Effector CD8-positive, alpha-beta T cell (primary cell): ENCODE measurements at regions not wholly inside any gene's neighbourhood (a gene's known extent, or its start where the extent isn't known, plus 50 kb on each side); places are given as distances from the start of the nearest gene placed in this dataset.
"Not testable (repeated sequence)": the region's sequence is repeated elsewhere in the genome, so short reads cannot be mapped to it uniquely, and the experiment has no call there.

Source experiments
- DNase-seq: peaks from one replicate; lab custom pipeline; 2025; lab: John Stamatoyannopoulos, UW

DNA sequence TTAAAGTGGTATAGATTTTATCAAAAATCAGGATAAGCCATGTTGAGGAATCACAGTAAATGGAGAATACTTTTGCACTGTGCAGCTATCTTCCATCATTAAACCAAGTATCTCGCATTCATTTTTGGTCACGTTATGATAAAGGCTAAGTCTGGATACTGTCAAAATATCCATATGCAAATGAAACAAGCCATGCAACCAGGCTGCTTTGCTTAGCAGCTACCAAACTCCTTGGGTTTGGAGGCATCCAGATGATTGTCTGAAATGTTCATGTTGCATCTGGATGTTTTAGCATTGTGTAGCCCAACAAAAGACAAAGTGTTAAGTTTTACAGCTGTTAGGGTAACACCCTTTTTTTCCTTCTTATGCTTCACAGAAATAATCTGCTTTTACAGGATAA, 322.9 kb upstream of the MDFIC2 start:
- no peak for DNase-seq

DNA sequence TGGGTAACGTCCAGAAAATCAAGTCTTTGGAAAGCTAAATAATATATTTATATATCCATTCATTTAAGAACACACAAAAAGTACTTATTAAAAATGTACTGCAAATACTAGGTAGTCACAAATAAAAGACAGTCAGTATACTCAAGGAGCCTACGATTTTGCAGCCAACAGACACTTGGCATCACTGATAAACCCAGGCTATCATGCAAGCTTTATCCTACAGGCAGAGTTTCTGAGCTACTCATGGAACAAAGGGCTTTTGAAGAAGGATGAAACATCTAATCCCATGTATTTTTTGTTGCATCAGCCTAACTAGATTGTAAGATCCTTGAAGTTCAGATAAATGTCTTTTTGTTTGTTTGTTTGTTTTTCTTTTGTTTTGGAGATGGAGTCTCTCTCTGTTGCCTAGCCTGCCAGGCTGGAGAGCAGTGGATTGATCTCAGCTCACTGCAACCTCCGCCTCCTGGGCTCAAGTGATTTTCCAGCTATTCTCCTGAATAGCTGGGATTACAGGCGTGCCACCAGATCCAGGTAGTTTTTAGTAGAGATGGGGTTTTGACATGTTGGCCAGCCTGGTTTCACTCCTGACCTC, 319.4 kb upstream of the MDFIC2 start:
- DNase-seq: no peak

DNA sequence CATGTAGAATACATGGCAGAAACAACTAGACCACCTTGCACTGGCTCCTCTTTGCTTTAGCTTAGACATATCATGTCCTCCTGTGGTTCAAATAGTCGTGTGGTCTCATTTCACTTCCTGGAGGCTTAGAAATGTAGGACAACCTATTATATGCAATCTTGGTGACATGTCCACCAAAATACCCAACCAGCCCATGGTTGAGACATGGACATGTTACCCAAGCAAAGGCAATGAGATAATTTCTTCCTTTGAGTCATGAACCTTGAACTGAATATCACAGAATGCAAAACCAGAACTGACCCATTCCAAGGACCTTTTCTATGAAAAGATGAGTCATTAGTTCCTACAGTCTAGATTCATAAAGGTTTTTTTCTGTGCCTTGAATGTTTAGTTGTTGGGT, 309.0 kb upstream of the MDFIC2 start:
- DNase-seq: no peak

DNA sequence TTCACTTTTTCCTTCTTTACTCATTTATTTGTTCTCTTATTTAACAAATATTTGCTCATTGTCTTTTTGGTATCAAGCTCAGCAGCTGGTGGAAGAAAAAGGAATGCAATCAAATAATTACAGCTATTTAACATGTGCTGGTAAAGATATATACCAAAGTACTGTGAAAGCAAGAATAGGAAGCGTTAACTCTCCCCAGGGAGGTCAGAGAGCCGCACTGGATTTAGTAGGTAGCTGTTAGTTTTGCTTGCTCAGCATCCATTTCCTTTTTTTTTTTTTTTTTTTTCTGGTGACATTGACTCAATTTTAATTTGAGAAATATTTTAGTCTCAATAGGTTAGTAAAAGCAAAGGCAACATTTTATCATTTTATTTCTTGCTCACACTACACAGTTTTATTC, 308.5 kb upstream of the MDFIC2 start:
- DNase-seq: no peak

DNA sequence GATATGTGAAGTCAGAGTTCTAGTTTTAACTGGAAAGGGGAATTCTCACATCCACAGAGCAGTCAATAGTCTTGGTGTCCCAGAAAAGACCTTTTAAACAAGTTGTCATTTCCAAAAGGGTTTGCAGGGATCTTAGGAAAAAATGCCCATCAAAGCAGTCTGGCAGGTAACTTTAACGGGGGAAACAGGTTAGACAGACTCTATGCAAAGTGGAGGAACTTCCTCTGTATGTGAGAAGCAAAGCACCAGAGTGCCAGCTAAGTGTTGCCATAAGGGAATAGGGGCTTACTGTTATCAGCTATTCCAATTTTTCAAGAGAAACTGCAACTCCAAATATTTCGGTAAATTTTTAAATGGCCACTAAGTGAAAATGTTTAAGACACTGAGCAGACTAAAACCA, 307.9 kb upstream of the MDFIC2 start:
- DNase-seq: no peak

DNA sequence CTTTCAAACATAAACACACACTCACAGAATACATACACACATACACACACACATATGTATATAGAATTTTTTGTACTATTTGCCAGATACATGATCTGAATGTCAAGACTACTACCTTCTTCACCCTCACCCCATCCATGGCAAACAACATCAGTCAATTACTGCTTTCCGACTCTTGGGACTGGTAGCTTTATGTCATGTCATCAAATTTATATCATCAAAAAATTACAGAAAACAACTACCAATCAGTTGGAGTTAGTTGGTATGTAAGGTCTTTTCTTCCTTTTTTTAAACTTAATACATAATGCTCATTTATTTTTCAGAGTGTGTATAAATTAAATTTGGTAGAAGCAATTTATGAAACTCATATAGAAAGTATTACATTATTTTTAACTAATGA, 305.7 kb upstream of the MDFIC2 start:
- no peak for DNase-seq

DNA sequence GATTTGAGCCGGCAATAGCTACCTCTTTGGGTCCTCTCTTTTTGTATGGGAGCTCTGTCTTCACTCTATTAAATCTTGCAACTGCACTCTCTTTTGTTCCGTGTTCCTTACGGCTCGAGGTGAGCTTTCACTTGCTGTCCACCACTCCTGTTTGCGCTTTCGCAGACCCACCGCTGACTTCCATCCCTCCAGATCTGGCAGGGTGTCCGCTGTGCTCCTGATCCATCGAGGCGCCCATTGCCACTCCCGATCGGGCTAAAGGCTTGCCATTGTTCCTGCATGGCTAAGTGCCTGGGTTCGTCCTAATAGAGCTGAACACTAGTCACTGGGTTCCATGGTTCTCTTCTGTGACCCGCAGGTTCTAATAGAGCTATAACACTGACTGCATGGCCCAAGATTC, 304.9 kb upstream of the MDFIC2 start:
- DNase-seq: not testable (repeated sequence)

DNA sequence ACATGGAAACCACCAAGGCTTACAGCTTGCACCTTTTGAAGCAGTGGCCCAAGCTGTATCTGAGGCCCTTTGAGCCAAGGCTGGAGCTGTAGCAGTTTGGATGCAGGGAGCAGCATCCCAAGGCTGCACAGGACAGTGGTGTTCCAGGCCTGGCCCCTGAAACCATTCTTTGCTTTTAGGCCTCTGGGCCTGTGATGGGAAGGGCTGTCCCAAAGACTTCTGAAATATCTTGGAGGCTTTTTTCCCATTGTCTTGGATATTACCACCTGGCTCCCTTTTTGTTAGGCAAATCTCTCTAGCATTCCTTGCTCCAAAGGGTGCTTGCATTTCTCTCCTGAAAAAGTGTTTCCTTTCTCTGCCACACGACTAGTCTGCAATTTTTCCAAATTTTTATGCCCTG, 302.8 kb upstream of the MDFIC2 start:
- no peak for DNase-seq

DNA sequence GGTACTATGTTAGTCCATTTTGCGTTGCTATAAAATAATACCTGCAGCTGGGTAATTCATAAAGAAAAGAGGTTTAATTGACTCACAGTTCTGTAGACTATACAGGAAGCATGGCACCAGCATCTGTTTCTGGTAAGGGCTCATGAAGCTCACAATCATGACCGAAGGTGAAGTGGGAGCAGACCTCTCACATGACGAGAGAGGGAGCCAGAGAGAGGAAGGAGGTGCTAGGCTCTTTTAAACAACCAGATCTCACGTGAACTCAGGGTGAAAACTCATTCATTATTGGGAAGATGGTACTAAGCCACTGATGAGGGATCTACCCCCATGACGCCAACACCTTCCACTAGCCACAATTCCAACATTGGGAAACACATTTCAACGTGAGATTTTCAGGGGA, 301.7 kb upstream of the MDFIC2 start:
- no peak for DNase-seq

DNA sequence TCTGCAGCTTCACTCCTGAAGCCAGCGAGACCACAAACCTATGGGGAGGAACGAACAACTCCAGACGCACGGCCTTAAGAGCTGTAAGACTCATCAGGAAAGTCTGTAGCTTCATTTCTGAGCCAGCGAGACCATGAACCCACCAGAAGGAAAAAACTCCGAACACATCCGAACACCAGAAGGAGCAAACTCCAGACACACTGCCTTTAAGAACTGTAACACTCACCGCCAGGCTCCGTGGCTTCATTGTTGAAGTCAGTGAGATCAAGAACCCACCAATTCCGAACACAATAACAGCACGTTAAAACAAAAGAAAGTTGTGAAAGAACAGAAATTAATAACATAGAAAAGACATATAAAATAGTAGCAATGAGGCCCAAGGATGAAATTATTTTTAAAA, 300.5 kb upstream of the MDFIC2 start:
- DNase-seq: no peak

DNA sequence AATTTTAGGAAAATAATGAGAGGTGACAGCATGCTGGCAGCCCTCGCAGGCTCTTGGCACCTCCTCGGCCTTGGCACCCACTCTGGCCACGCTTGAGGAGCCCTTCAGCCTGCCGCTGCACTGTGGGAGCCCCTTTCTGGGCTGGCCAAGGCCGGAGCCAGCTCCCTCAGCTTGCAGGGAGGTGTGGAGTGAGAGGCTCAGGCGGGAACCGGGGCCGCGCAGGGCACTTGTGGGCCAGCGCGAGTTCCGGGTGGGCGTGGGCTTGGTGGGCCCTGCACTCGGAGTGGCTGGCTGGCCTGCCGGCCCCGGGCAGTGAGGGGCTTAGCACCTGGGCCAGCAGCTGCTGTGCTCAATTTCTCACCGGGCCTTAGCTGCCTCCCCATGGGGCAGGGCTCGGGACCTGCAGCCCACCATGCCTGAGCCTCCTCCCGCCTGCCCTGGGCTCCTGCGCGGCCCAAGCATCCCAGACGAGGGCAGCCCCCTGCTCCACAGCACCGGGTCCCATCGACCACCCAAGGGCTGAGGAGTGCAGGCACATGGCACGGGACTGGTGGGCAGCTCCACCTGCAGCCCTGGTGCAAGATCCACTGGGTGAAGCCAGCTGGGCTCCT, 299.3 kb upstream of the MDFIC2 start:
- DNase-seq: not testable (repeated sequence)

DNA sequence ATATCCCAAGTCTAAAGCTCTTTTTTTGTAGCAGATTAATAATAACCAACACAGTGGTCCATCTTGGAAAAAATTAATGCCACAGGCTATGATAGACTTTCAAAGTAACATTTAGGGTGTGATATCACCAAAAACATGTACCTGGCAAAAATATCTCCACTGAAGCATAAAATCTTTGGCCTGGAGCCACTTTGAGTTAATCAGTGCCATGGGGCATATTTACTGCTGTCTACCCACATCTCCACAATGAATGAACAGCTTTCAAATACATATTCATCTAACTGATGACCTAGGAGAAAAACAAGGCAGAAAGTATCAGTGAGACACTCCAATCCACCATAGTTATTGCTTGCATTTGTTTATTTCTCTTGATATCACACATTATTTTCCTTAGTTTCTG, 296.0 kb upstream of the MDFIC2 start:
- DNase-seq: no peak

DNA sequence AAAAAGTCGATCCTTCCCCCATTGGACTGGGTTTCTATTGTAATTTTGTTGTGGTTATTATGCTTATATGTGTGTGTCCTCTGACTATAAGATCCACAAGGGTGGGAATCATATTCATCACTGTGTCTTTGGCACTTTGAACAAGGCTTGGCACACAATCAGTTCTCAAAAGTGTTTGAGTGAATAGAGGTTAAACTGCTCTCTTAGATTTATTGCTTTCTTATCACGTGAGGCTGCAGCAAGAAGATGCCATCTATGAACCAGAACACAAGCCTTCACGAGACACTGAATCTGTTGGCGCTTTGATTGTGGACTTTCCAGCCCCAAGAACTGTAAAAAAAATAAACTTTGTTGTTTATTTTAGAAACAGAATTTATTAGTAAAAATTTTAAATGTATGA, 295.0 kb upstream of the MDFIC2 start:
- DNase-seq: no peak

DNA sequence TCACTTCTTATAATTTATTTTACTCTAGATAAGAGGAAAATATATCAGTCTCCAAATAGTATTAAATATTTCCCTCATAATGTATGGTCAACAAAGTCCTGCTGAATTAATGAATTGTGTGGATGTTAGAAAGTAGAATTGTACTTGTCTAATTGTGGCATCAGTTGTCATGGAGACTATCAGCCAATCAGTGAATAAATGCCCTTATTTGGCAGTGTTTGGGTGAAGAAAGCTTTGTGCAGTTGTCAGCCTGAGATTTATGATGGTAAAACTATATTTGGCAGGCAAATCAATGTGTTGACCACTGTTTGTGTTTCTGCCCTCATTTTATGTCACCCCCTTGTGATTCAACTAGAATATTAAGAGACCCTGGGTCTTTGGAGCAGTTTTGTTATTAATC, 293.6 kb upstream of the MDFIC2 start:
- no peak for DNase-seq

DNA sequence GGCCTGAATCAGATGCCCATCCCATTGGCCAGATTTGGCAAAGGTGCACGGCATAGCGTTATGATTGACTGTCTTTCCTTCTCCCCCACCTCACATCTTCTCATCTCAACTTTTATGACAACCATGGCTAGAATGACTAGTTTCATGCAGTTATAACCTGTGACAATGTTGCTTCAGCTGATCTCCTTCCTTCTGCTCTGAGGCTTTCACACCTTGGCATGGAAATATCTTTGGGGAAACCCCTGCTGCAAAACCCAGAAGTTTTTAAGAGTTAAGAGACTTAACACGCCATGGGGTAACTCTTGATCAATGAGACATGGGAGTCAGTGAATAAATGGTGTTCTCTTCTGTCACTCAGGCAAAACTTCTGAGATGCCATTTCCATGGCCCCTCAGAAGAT, 290.7 kb upstream of the MDFIC2 start:
- no peak for DNase-seq

DNA sequence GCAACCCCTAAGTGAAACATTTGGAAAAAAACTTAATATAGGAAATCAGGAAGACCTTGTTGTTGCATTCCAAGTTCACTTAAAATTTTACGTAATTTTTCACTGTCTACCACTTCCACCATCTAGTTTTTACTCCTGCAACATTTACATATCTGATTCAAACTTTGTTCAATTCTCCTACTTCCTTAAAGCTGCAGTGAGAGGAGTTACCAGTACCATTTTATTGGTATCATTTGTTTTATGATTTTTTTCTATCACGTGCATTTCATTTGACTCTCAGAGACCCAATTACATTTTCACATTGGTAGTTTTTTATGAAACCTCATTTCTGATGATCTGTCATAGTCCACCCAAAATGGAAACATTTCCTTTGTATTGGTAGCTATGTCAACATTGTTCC, 284.9 kb upstream of the MDFIC2 start:
- no peak for DNase-seq

DNA sequence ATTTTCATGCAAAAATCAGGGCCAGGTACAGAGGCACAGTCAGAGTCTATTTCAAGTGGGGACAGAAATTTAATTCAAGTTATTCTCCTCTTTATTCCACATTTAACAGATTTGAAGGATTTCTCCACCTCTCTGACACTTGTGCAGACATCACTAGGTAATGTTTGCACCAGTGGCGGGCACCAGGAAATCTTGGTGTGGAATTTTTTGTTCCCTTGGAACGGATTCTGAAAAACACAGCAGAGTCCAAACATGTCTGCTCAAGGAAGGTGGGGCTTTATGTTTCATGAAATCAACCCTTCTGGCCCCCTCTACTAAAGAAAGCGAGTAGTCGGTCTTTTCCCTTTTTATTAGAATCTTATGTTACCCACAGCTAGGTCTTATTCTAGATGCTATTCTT, 271.2 kb upstream of the MDFIC2 start:
- no peak for DNase-seq

DNA sequence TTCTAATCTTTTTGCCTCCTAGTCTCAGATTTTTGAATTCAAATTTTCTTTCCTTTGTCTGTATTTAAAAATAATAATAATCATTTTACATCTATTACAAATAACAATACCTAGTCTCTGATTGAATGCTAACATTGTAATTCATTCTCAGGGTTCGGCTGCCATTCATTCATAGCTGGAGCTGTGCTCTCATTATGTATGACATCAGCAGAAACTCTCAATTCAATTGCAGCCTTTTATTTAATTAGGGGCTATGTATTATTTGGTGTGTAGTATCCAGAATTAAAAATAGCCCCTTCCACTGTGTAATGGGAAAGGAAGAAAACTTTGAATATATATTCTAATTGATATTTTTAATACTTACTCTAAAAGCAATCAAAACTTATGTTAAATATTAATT, 270.4 kb upstream of the MDFIC2 start:
- no peak for DNase-seq

DNA sequence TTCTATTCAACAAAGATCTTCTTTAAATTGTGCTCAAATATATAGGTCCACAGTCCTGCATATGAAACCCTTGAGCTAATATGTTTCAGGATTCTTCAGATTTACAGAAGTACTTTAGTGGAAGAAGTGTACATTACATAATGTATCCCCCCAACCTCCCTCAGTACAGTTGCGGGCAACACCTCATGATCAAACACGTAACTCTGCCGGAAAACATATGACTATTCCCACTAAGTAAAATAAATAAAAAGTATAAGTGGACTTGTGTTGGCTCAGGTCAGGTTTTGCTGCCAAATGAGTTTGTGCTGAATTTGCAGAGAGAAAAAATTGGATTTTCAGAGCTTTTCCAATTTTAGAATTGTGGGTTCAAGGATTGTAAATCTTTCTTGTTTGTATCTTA, 267.6 kb upstream of the MDFIC2 start:
- DNase-seq: no peak

DNA sequence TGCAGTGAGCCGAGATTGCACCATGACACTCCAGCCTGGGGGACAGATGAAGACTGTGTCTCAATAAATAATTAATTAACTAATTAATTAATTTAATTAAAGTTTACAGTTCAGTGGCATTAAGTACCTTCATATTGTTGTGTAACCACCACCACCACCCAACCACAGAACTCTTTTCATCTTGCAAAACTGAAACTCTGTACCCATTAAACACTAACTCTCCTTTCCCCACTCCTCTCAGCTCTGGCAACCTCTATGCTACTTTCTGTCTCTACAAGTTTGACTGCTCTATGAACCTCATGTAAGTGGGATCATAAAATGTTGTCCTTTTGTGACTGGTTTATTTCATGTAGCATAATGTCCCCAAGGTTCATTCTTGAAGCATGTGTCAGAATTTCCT, 259.3 kb upstream of the MDFIC2 start:
- DNase-seq: no peak

DNA sequence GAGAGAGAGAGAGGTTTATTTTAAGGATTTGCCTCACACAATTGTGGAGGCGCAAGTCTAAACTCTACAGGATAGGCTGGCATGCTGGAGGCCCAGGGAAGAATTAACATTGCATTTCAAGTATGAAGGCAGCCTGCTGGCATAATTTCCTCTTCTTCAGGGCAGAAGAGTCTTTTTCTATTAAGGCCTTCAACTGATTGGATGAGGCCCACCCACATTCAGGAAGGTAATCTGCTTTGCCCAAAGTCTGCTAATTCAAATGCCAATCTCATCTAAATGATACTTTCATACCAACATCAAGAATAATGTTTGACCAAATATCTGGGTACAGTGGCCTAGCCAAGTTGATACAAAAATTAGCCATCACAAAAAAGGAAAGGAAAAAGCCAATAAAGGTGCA, 258.1 kb upstream of the MDFIC2 start:
- DNase-seq: no peak

DNA sequence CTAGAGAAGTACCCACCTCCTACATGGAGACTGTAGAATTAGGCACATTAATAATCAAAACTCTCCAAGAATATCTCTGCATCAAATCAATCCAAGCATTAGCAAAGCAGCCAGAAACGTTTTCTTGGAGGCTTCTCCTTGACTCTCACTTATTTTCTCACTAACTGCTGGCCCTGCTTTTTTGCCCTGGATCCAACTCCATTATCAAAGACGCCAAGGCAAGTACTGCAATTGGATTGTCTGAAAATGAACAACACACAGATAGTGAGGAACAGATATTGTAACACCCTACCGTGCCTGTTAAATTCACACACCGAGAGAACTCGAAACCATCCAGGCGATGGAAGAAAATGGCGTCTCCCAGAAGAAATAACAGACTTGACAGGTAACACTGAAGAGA, 256.2 kb upstream of the MDFIC2 start:
- no peak for DNase-seq

DNA sequence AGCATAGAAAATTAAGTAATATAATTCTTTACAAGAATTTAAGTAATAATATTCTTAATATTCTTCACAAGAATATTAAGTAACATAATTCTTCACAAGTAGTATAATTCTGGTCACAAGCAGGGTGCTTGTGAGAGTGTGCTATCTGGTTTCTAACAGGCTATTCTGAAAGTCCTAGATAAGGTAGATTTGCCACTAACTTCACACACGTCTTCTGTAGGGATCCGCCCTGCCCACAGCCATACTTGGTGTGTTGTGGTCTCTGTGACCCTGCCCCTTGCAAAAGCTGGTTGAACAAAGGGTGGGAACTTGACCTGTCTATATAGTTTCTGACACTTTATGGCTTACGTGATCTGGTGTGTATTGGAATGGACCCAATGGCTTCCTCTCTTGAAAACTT, 253.4 kb upstream of the MDFIC2 start:
- DNase-seq: no peak

DNA sequence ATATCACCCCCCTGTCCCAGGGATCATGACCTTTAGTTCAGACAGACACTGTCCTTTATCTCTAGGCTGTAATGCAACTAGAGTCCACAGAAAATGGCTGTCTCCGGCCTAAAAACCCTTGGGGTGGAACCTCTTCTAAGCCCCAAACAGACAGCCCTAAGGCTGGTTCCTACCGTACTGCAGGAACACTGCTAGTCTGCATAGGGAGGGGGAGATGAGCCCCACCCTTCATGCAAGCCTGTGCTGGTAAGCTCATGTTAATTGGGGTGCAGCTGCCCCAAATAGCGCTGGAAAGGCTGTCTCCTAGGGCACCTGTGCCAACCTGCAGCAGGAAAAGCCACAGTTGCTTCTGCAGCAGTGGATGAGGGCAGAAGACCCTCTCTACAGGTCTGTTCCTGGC, 252.1 kb upstream of the MDFIC2 start:
- no peak for DNase-seq

DNA sequence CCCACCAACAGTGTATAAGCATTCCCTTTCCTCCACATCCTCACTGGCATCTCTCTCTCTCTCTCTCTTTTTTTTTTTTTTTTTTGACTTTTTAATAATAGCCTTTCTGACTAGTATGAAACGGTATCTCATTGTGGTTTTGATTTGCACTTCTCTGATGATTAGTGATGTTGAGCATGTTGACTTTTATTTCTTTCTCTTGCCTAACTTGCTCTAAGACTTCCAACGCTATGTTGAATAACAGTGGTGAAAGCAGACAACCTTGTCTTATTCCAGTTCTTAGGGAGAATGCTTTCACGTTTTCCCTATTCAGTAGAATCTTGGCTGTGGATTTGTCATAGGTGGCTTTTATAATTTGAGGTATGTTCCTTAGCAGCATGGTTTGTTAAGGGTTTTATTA, 249.4 kb upstream of the MDFIC2 start:
- DNase-seq: no peak
